HCT116 (cell line): ENCODE measurements at regions not wholly inside any gene's neighbourhood (a gene's known extent, or its start where the extent isn't known, plus 50 kb on each side); places are given as distances from the start of the nearest gene placed in this dataset.
"Not testable (repeated sequence)": the region's sequence is repeated elsewhere in the genome, so short reads cannot be mapped to it uniquely, and the experiment has no call there.

ENCODE experiments used
- ATAC-seq: fragments of 200-7000 bp; cut with Tn5 transposase; 2 replicates; pipeline ENCODE4 v1.9.1; 2020; ENCODE audit warnings: mild to moderate bottlenecking, moderate library complexity
- BruUV-seq: library from RNA; stranded (reverse); fragments of 400-500 nt; replicated peaks from 2 replicates; lab custom pipeline; 2021; lab: Mats Ljungman, UMichigan
- CTCF ChIA-PET: fragments of 300-600 bp; sonication (Branson Sonifier 250); formaldehyde crosslinking; loops from one replicate; lab custom pipeline; 2021; ENCODE audit warnings: antibody characterized with exemption; lab: Charles Lee
- POLR2A ChIA-PET: fragments of 300-600, 350-600 bp; sonication (Branson Sonifier 250); formaldehyde crosslinking; loops from one replicate; lab custom pipeline; 2021; ENCODE audit warnings: antibody characterized with exemption; lab: Charles Lee
- RAD21 ChIA-PET, 2 experiments: fragments of 300-600 bp; sonication (Branson Sonifier 250); formaldehyde crosslinking; loops; one replicate each; lab custom pipeline; 2023; ENCODE audit warnings: low total read pairs in 2 of 2; ENCODE audit not compliant: uncharacterized antibody in 2 of 2, unreplicated experiment in 2 of 2, low non-redundant PET in 1 of 2; lab: Charles Lee
- DNase-seq: peaks from one replicate; pipeline ENCODE4 v3.0.0-alpha.2; 2010; ENCODE audit warnings: low read depth, low spot score
- H2AFZ ChIP-seq: fragments of 200-600 bp; shearing (Covaris generic), sonication (generic); 2 replicates; pipeline ENCODE4 v1.6.1; 2017; ENCODE audit warnings: low read depth, mixed run types, mixed read lengths, antibody characterized with exemption, low read length; ENCODE audit not compliant: poor library complexity, severe bottlenecking
- H3K27ac ChIP-seq: 2 replicates; pipeline ENCODE4 v1.5.1; 2012; ENCODE audit warnings: low read depth, low read length
- H3K27me3 ChIP-seq: fragments of 200-600 bp; sonication (generic); 2 replicates; pipeline ENCODE4 v1.6.1; 2016; ENCODE audit warnings: mixed run types, low read length, mixed read lengths; ENCODE audit not compliant: insufficient read depth
- H3K36me3 ChIP-seq, 2 experiments: fragments of 200-500 bp in 1 of 2; fragments of 200-600 bp in 1 of 2; sonication (Bioruptor generic) in 1 of 2; sonication (generic) in 1 of 2; 2 replicates each; pipeline versions ENCODE4 v1.5.1 to v1.6.1; 2014 to 2016; ENCODE audit warnings: low read length in 2 of 2, inconsistent platforms in 1 of 2, mixed read lengths in 1 of 2, mixed run types in 1 of 2; ENCODE audit not compliant: insufficient read depth in 2 of 2, control insufficient read depth in 1 of 2
- H3K4me1 ChIP-seq, 2 experiments: fragments of 200-600 bp in 1 of 2; sonication (generic) in 1 of 2; 2 replicates each; pipeline versions ENCODE4 v1.5.1 to v1.6.1; 2012 to 2017; ENCODE audit warnings: low read length in 2 of 2, inconsistent platforms in 1 of 2, mild to moderate bottlenecking in 1 of 2, mixed read lengths in 1 of 2, mixed run types in 1 of 2, moderate library complexity in 1 of 2; ENCODE audit not compliant: insufficient read depth in 2 of 2, control insufficient read depth in 1 of 2
- H3K4me2 ChIP-seq: fragments of 200-600 bp; sonication (generic); 2 replicates; pipeline ENCODE4 v1.6.1; 2017; ENCODE audit warnings: mixed run types, low read length, mixed read lengths
- H3K4me3 ChIP-seq, 2 experiments: fragments of 200-600 bp in 1 of 2; sonication (generic) in 1 of 2; replicated peaks in 1 of 2; 2 replicates each; pipeline ENCODE4 v1.5.1; 2011 to 2016; ENCODE audit warnings: low read length in 2 of 2, control low read depth in 1 of 2, low read depth in 1 of 2, mild to moderate bottlenecking in 1 of 2, mixed read lengths in 1 of 2, mixed run types in 1 of 2
- H3K79me2 ChIP-seq: fragments of 200-600 bp; sonication (generic); 2 replicates; pipeline ENCODE4 v1.6.1; 2017; ENCODE audit warnings: mild to moderate bottlenecking, mixed run types, low read length, moderate library complexity, mixed read lengths; ENCODE audit not compliant: insufficient read depth
- H3K9ac ChIP-seq: fragments of 200-600 bp; sonication (generic); 2 replicates; pipeline ENCODE4 v1.6.1; 2016; ENCODE audit warnings: low read length, mixed read lengths
- H3K9me2 ChIP-seq: fragments of 200-600 bp; sonication (generic), shearing (Covaris generic); 2 replicates; pipeline ENCODE4 v1.6.1; 2017; ENCODE audit warnings: mixed run types, mild to moderate bottlenecking, moderate library complexity; ENCODE audit not compliant: insufficient read depth
- H3K9me3 ChIP-seq, 2 experiments: fragments of 200-500 bp in 1 of 2; fragments of 200-600 bp in 1 of 2; sonication (Bioruptor generic) in 1 of 2; sonication (generic) in 1 of 2; 2 replicates each; pipeline ENCODE4 v1.6.1; 2014 to 2017; ENCODE audit warnings: low read length in 2 of 2, mixed read lengths in 2 of 2, inconsistent platforms in 1 of 2, low read depth in 1 of 2, mild to moderate bottlenecking in 1 of 2, mixed run types in 1 of 2, moderate library complexity in 1 of 2; ENCODE audit not compliant: control insufficient read depth in 1 of 2, insufficient read depth in 1 of 2
- H4K20me1 ChIP-seq: fragments of 200-600 bp; sonication (generic), shearing (Covaris generic); 2 replicates; pipeline ENCODE4 v1.6.1; 2017; ENCODE audit warnings: mixed run types, mild to moderate bottlenecking, moderate library complexity; ENCODE audit not compliant: insufficient read depth
- CBX3 ChIP-seq: IDR thresholded peaks from 2 replicates; pipeline ENCODE4 v1.6.1; 2012; ENCODE audit warnings: low read depth
- CEBPB ChIP-seq: IDR thresholded peaks from 2 replicates; pipeline ENCODE4 v1.6.1; 2012; ENCODE audit warnings: low read depth
- ELF1 ChIP-seq: IDR thresholded peaks from 2 replicates; pipeline ENCODE4 v1.6.1; 2012; ENCODE audit warnings: low read depth, borderline replicate concordance
- EZH2phosphoT487 ChIP-seq: fragments of 200-600 bp; IDR thresholded peaks from 2 replicates; pipeline ENCODE4 v1.6.1; 2018; ENCODE audit warnings: antibody characterized with exemption, borderline replicate concordance
- FOSL1 ChIP-seq: IDR thresholded peaks from 2 replicates; pipeline ENCODE4 v1.6.1; 2012; ENCODE audit warnings: low read depth
- JUND ChIP-seq: IDR thresholded peaks from 2 replicates; pipeline ENCODE4 v1.6.1; 2012
- MAX ChIP-seq: IDR thresholded peaks from 2 replicates; pipeline ENCODE4 v1.6.1; 2012
- POLR2A ChIP-seq: IDR thresholded peaks from 2 replicates; pipeline ENCODE4 v1.7.0; 2011; ENCODE audit warnings: borderline replicate concordance; ENCODE audit not compliant: insufficient read depth, insufficient read length; ENCODE audit errors: extremely low read depth
- POLR2AphosphoS5 ChIP-seq: IDR thresholded peaks from 2 replicates; pipeline ENCODE4 v1.6.1; 2011; ENCODE audit warnings: mild to moderate bottlenecking, low read depth, low read length, moderate library complexity
- RAD21 ChIP-seq: IDR thresholded peaks from 2 replicates; pipeline ENCODE4 v1.6.1; 2012; ENCODE audit warnings: low read depth, mild to moderate bottlenecking
- SIN3A ChIP-seq: IDR thresholded peaks from 2 replicates; pipeline ENCODE4 v1.6.1; 2012; ENCODE audit warnings: low read depth
- SP1 ChIP-seq: IDR thresholded peaks from 2 replicates; pipeline ENCODE4 v1.6.1; 2012; ENCODE audit warnings: low read depth
- YY1 ChIP-seq: IDR thresholded peaks from 2 replicates; pipeline ENCODE4 v1.6.1; 2011; ENCODE audit warnings: low read length, low read depth, moderate library complexity, mild to moderate bottlenecking; ENCODE audit not compliant: insufficient replicate concordance; ENCODE audit errors: extremely low read depth
- ZFX ChIP-seq: fragments of 450-650 bp; IDR thresholded peaks from 2 replicates; pipeline ENCODE4 v1.6.1; 2017
- ZNF274 ChIP-seq: fragments of 200-500 bp; sonication (Bioruptor generic); IDR thresholded peaks from 2 replicates; pipeline ENCODE4 v1.6.1; 2014; ENCODE audit warnings: mild to moderate bottlenecking, low read depth, low read length, inconsistent platforms
- intact Hi-C: fragments of 100-400 bp; cut with micrococcal nuclease; formaldehyde crosslinking; loops from 2 replicates; pipeline ENCODE4 v1.10.0; 2022
- TF ChIP-seq, protein P1 (sequence below): IDR thresholded peaks from 2 replicates; pipeline ENCODE4 v1.6.1; 2012; ENCODE audit warnings: low read depth

DNA sequence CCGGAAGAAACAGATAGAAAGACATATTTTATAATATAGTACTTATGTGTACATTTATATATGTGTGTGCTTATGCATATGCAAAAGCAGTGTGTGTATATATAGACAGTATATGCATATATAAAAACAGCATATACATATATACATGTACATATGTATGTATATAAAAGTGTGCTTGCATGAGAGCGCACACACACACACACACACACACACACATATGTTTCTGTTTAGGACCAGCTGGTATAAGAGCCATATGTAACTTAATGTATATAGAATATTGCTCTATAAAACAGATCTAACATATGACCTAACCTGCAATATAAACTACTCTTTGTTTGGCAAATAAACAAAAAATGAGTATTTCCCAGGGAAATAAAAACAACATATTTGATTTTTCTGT lies 65.1 kb upstream of the CDH9 start:
- ChIA-PET CTCF (no interaction called here), RAD21 (no interaction called here), POLR2A (no interaction called here)
- H3K4me3 ChIP-seq, result no peak overlapping the region
- no peak overlapping the region for H2AFZ ChIP-seq
- intact Hi-C loops, result no loop called here
- DNase-seq (no peak), ATAC-seq (no peak)
- no peak overlapping the region for H3K27ac ChIP-seq
- no peaks in the 10 kb centered on the region for H3K9me2 ChIP-seq
- peaks cover 5 to 14% of the 10 kb centered on the region in 2 experiments; a peak in 2 of 4 replicates for H3K9me3 ChIP-seq
- H3K9ac ChIP-seq, result no peak overlapping the region
- TF ChIP-seq SIN3A, result no peak
- no peak for TF ChIP-seq RAD21
- TF ChIP-seq ZNF274, result no peak
- TF ChIP-seq CEBPB, result no peak
- no peak for TF ChIP-seq MAX
- TF ChIP-seq EZH2phosphoT487, result no peak
- TF ChIP-seq JUND, result no peak
- TF ChIP-seq POLR2AphosphoS5, result no peak
- TF ChIP-seq, protein P1, sequence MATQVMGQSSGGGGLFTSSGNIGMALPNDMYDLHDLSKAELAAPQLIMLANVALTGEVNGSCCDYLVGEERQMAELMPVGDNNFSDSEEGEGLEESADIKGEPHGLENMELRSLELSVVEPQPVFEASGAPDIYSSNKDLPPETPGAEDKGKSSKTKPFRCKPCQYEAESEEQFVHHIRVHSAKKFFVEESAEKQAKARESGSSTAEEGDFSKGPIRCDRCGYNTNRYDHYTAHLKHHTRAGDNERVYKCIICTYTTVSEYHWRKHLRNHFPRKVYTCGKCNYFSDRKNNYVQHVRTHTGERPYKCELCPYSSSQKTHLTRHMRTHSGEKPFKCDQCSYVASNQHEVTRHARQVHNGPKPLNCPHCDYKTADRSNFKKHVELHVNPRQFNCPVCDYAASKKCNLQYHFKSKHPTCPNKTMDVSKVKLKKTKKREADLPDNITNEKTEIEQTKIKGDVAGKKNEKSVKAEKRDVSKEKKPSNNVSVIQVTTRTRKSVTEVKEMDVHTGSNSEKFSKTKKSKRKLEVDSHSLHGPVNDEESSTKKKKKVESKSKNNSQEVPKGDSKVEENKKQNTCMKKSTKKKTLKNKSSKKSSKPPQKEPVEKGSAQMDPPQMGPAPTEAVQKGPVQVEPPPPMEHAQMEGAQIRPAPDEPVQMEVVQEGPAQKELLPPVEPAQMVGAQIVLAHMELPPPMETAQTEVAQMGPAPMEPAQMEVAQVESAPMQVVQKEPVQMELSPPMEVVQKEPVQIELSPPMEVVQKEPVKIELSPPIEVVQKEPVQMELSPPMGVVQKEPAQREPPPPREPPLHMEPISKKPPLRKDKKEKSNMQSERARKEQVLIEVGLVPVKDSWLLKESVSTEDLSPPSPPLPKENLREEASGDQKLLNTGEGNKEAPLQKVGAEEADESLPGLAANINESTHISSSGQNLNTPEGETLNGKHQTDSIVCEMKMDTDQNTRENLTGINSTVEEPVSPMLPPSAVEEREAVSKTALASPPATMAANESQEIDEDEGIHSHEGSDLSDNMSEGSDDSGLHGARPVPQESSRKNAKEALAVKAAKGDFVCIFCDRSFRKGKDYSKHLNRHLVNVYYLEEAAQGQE, result no peak
- no peak for TF ChIP-seq SP1
- no peak for TF ChIP-seq YY1
- TF ChIP-seq POLR2A, result no peak
- no peak for TF ChIP-seq FOSL1
- TF ChIP-seq CBX3, result no peak
- TF ChIP-seq ELF1, result no peak
- no peak for TF ChIP-seq ZFX
- no peak overlapping the region for H3K4me2 ChIP-seq
- no peaks in the 10 kb centered on the region for H3K4me1 ChIP-seq
- no peaks in the 10 kb centered on the region for H3K36me3 ChIP-seq
- no TSS peak for BruUV-seq
- no peaks in the 10 kb centered on the region for H3K27me3 ChIP-seq
- H4K20me1 ChIP-seq, result no peaks in the 10 kb centered on the region
- no peaks in the 10 kb centered on the region for H3K79me2 ChIP-seq

- H3K4me1 ChIP-seq, CTCF ChIA-PET, H2AFZ ChIP-seq, H4K20me1 ChIP-seq, H3K4me2 ChIP-seq, H3K27me3 ChIP-seq, H3K79me2 ChIP-seq, H3K9ac ChIP-seq, H3K4me3 ChIP-seq, RAD21 ChIA-PET, intact Hi-C loops, H3K27ac ChIP-seq, ATAC-seq, POLR2A ChIA-PET, H3K9me2 ChIP-seq, BruUV-seq, DNase-seq, H3K36me3 ChIP-seq: not testable (repeated sequence)
- peaks cover 9 to 19% of the 10 kb centered on the region in 2 experiments; a peak in 2 of 4 replicates for H3K9me3 ChIP-seq
Observed at GRCh38 chr5:27095761-27096160, 57.4 kb upstream of the CDH9 start.
